Renal cortex interstitium (tissue), 11 donors: ENCODE measurements at regions not wholly inside any gene's neighbourhood (a gene's known extent, or its start where the extent isn't known, plus 50 kb on each side); places are given as distances from the start of the nearest gene placed in this dataset.
A peak's percentile ranks its signal among the peaks of the same experiment; 100 is the strongest.

Source experiments
- DNase-seq, 11 donors: peaks; one replicate each; pipeline ENCODE4 v3.0.0-alpha.2; 2013; ENCODE audit warnings: low read depth in 9 of 11, low spot score in 4 of 11; ENCODE audit errors: extremely low read depth in 1 of 11

DNA sequence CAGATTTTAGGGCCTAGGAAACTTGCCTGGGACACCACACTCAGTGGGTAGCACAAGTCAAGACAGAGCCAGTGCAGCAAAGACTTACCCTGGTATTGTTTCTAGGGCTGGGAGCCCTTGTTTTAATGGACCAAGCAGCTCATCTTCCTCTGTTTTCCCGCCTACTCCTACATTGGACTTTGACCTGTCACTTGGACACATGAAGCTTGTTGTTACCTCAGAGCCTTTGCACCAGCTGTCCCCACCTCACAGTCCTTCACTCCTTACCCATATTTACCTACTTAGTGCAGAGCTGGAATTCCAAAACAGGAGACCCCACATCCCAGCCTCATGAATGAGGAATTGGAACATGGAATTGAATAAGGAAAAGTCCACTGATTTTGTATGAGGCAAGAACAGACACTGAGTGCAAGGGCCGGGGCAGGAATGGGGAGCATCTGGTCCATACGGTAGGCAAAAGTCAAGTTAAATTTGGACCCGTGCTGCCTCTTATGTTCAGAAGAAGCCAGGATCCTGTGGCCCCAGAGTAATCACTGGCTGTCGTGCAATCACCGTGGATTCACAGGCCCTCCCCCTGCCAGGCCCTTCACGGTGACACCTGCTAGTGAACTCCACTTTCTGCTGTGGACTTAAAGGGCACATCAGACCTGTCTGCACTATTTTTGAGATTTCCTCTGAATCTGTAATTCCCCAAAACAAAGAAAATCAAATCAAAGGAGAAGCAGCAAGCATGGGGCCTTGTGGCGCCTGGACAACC lies 236.9 kb upstream of the PMEPA1 start:
- DNase-seq, result no peak

DNA sequence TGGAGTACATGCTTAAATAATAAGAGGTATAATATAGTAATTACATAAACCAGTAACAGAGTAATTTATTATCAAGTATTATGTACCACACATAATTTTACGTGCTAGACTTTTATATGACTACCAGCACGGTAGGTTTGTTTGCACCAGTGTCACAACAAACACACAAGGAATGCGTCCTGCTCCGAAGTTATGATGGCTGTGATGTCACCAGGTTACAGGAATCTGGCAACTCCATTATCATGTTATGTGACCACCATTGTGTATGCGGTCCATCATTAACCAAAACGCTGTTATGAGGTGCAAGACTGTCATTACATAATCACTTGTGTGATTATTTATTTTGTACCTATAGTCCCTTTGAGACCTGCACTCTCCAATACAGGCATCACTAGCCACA lies 235.2 kb upstream of the PMEPA1 start:
- no peak for DNase-seq

DNA sequence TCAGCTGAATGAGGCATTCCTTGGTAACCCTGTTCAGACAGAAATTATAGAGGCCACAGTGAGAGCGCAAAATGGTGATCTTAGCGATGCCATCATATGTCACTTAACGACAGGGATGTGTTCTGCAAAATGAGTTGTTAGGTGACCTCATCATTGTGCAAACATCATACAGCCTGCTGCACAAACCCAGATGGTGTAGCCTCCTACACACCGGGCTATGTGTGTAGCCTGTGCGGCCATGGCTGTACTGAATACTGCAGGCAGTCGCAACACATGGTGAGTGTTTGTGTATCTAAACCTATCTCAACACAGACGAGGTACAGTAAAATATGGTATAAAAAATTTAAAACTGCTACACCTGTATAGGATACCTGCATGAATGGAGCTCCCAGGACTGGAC lies 234.1 kb upstream of the PMEPA1 start:
- DNase-seq, result no peak

DNA sequence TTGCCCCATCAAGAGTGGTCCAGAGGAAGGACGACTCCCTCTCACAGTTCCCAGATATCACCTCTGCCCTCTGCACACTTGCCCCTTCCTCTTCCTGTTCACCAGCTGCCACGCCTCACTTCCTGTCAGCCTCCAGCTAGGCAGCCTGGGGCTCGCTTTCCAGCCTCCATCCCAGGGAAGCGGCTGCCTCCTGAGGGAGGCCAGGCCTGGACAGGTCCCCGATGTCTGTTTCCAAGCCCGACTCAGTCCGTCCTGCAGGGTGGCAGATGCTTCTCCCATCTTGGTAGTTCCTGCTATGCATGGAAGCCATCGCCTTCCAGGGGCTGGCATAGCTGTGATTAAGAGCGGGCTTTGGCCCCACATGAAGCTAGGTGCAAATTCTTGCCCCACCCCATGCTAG lies 233.5 kb upstream of the PMEPA1 start:
- no peak for DNase-seq

DNA sequence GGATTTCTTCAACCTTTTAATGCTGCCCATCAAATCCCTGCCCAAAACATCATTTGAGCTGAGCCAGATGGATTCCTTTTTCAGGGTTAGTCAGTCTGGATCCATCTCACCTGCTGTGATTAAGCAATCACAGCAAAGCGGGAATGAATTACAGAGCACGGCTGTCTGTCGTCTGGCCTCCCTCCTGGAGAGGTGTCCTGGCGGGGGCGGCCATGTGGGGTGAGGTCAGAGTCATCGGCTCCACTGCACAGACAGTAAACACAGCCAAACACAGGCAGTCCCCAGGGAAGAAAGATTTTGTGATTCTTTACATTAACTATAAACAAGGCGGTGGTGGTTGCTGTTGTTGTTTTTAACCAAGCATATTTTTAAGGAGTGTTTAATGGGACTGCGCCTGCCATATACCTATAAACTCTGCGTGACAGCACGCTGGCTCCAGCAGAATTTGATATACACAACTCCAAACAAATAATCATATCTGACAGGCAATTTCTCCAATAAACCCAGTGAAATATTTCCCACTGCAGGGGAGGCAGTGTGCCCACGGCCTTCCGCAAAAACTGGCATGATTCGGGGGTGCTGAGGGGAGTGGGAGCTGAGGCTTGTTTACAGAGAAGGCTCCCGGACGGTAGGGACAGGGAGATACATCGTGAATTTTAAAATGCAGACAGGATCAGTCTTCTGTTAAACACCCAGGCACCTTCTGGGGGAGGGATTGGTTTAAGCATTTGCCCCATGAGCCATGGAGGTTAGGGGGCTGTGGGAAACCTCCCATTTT lies 232.0 kb upstream of the PMEPA1 start:
- DNase-seq, result peak in 2 of 11 donors; percentile 17 to 31

DNA sequence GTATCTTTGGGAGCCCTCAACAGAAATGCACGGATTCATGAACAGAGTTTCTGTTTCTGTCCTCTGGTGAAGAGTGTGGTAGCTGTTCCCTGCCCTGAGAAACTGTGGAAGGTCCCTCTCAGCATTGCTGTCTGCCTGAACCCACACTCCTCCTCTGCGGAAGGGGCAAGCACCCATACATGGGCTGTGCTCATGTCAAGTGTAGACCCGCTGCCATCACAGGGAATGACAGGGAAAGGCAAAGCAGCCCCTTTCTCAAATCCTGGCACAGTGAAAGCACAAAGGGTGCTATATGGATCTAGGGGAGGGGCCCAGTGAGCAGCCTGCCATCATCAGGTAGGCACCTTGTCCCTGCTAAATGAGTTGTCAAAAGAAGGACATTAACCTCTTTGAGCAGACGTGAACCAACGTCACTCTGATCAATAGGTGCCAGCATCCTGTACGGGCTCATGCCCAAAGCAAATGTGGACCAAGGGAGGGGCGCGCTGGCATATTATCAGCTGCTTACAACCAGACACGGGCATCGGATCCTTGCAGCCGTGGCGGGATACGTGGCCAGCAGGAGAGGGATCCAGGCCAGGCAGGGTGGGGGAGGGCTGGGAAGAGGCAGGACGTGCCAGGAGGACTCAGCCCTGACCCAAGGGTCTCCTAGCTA lies 231.2 kb upstream of the PMEPA1 start:
- no peak for DNase-seq

DNA sequence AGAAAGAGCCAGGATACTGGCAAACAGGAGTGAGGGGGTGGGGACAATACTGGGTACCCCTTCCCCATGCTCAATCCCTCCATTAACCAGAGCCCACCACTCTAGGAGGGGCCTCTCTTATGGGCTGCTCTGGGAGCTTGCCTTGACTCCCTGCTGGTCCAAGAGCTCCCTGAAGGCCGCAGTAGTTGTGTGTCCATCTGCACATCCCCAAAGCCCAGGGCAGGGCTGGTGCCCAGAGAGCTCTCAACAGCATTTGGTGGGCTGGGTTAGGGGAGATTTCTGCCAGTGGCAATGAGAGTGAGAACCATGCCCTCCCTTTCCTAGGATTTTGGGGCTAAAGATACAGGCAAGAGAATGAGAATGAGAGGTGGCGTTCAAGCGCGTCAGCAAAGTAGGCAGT lies 230.6 kb upstream of the PMEPA1 start:
- DNase-seq, result no peak

DNA sequence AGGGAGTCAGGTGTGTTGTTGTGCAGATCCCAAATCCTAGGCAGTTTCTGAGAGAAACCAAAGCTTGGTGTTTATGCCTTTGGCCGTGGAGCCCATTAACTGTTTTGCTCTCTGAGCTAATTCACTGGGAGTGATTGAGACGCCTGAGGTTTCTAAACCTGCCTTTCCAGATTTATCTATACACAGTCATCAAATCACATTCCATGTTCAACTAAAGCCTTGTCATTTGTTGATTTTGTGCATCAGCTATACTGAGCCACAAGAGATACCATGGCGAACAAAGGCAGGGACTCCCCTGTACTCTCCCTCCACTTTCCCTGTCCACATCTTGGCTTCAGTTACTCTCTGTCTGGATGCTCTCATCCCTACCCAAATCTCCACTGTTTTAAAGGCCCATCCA lies 229.7 kb upstream of the PMEPA1 start:
- no peak for DNase-seq

DNA sequence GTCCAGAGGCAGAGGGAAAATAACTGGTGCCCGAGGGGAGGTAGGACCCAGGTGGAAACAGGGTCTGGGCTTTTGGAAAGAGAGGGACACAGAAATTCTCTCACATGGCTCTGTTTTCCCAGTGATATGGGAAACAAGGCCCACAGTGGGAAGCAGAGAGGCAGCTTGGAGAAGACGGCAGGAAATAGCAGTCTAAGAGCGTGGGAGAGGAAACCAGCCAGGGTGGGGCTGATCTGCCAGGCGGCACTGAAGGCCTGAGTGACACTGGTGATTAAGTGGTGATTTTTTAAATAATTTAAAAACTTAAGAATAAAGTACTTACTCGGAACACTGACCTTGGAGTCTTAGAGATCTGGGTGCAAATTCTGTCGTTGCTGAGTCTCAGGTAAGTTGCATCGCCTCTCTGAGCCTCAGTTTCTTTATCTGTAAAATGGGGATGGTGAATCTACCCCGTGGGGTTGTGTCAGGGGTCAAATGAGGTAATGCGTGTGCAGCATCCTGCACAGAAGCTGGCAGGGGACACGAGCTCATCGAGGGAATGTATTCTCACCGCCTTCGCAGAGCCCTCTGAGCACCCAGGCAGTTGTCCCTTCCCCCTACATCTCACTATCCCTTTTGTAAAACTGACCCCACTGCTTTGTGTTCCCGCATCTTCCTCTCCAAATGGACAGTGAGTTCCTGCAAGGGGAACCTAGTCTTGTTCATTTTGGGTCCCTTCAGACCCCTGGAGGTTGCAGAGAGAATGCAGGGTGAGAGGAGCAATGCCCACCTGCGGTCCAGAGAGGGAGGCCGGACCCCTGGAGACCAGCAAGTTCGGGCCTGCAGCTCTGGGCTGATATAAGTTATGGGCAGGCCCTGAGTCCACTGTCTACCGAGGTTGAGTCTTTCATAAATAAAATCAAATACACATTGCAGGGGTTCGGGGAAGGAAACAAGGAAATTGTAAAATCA lies 228.6 kb upstream of the PMEPA1 start:
- DNase-seq, result no peak

DNA sequence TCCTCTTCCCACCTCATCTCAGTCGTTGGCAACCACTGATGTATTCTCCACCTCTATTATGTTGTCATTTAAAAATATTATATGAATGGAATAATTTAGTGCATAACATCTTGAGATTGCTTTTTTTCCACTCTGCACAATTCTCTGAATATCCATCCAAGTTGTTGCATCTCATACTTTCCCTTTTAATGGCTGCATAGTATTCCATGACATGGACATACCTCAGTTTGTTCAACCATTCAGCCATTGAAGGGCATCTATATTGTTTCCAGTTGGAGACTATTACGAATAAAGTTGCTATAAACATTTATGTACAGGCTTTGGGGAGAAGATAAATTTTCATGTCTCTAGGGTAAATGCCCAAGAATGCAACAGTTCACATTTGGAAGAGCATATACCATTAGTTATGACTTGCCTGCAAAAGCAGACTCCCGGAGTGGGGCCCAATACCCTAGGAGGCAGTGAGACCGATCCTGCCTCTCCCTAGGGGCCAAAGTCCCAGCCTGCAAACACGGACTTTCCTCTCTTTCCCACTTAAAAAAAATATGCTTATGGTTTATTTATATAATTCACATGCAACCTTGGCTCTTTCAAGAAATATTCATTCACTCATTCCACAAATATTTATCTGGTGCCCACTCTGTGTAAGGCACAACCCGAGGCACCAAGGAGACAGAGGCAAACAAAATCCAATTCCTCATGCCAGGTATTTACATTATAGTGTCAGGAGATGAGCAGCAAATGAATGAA lies 227.0 kb upstream of the PMEPA1 start:
- DNase-seq, result no peak

DNA sequence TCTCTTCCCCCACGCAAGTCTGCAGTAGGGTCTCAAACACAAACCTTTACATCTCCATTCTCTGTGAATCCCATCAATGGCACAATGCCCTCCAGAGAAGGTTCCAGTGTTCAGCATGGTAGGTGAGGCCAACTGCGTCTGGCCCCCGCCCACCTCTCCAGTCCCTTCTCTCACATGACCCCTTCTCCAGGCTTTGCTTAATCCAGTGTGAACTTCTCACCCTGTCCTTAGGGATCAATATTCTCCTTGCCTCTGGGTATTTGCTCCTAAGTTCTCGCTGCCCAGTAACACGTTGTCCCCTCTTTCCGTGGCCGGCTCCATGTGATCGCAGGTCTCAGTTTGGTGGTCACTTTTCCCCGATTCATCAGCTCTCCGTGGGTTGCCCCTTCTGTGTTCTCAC lies 225.1 kb upstream of the PMEPA1 start:
- no peak for DNase-seq

DNA sequence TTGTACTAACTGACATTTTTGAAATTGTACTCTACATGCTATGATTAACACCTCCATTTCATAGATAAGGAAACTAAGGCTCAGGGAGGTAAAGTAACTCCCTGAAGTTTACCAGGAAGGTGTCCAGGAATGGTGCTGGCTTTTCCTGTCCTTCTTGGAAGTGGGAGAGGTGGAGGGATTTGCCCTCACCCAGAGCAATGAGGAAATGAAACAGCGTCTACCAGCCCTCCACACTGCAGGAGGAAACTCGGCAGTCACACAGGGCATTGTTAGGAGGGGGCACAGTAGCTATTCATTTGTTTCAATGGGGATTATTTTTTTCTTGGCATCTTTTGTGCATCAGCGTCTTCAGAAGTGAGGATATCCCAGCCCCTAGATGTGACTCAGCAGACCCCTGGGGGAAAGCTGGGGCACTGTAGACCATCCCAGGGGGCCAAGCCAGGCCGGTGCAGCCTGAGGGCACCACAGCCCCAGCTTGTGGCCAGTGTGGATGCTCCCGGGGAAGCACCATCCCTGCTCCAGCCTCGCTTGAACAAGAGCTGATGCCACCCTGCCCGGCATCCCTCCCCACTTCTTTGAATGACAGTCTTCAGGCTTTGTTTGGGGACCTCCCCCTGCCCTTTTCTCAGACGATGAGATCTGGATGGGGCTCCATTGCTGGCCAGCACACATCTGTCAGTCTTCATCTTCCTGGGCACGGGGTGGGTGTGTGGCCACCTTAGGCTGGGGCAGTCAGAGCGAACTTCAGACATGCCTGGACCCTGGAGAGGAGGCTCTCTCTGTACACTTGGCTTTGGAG lies 224.4 kb upstream of the PMEPA1 start:
- no peak for DNase-seq

DNA sequence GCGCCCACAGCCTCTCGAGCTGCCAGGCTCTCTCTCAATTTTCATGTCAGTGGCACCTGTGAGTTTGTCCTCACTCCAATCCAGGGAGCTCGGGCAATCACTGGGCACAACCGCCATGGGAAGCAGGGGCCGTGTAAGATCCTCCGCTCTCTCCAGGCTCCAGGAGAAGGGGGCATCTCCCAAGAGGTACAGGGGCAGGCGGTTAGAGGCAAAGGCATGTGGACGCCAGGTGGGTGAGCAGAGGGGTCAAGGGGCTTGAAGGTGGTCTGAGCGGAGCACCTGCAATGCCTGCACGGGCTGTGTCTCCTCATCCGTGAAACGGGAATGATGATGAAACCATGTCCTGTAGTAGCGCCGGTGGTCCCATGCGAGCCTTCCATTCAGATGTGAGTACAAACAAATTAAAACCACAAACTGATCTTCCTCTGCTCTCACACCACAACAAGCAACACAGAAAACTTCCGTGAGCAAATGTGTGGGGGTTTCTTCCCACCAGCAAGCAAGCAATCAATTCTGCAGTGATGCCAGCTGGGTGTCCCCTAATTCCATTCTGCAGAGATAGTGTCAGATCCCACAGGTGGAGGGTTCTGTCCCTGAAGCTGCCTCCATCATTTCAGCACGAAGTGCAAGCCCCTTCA lies 222.5 kb upstream of the PMEPA1 start:
- DNase-seq, result no peak

DNA sequence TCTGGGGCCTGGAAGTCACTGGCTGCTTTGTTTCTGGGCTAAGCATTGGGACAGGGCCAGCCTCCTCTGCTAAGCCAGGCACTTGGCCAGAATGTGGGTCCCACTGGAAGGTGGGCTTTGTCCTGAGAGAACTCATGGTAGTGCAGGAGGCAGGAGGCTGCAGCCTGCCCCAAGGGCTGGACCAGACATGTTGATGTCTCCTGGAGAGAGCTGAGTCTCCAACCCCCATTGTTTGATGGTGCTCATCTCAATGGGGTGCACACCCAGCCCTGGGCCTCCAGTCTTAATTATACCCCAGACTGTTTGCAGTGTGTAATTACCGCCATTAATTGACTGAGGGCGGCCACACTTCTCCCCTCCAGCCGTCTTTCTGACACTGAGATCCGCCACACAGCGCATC lies 220.5 kb upstream of the PMEPA1 start:
- no peak for DNase-seq

DNA sequence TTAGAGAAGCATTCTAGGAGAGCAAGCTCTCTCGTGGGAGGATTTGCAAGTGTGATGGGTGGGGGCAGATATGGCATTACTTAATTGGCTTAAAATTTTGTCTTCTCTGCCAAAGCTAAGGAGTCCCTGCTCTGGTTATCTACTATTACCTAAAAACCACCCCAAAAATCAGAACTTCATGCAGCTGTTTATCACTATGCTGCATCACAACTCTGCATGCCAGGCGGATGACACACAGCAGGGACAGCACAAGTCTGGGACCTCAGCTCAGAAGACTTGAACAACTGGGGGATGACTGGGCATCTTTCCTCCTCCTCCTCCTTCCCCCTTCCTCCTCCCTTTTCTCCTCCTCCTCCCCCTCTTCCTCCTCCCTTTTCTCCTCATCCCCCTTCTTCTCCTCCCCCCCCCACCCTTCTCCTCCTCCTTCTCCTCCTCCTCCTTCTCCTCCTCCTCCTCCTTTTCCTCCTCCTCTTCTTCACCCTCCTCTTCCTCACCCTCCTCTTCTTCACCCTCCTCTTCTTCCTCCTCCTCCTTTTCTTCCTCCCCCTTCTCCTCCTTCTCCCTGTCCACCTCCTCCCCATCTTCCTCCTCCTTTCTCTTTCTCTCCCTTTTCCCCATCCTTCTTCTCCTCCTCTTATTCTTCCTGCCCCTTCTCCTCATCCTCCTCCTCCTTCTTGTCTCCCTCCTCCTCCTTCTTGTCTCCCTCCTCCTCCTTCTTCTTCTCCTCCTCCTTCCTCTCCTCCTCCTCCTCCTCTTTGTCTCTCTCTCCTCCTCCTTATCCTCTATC lies 218.6 kb upstream of the PMEPA1 start:
- no peak for DNase-seq

DNA sequence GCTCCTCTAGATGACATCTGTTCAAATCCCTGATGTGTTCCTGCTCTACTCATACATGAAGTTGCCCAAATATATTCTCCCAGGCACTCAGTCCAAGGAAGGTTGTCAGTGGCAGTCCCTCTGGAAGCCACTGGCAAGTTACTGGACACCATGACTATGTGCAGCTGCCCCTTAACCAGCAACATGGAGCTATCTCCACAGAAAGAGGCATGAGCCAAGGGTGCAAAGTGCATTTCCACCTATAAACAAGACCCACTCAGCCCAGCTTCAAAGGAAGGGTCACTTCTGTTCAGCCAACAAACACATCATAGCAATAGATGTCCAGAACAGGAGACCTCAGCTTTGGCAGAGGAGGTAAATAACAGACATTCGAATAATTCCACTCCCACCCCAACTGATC lies 217.6 kb upstream of the PMEPA1 start:
- DNase-seq, result no peak

DNA sequence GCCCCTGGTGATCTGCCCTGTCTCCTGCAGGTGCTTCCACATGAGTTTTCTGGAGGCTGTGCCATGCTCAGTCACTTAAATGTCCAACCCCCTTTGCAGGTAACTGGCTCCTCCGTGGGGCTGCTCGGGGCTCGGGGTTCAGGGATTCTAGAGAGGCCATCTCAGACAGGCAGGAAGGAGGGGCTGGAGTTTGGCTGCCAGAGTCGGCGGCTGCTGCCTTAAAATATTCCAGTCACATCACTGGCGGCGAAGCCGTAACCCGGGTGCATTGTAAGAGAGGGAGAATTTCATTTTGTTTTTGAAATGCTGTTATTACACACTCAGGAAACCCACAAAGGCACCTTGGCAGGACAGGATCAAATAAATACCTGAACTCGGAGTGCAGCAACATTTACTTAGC lies 212.9 kb upstream of the PMEPA1 start:
- DNase-seq, result no peak
